GM12878 (cell line): ENCODE measurements at regions not wholly inside any gene's neighbourhood (a gene's known extent, or its start where the extent isn't known, plus 50 kb on each side); places are given as distances from the start of the nearest gene placed in this dataset.

Source experiments
- ATAC-seq: fragments of 200-7000 bp; cut with Tn5 transposase; 3 replicates; pipeline ENCODE4 v1.9.1; 2020; ENCODE audit warnings: mild to moderate bottlenecking, moderate library complexity
- BruUV-seq: library from RNA; stranded (reverse); fragments of 400-500 nt; replicated peaks from 2 replicates; lab custom pipeline; 2021; lab: Mats Ljungman, UMichigan
- CTCF ChIA-PET: fragments of 300-600 bp; sonication (Branson Sonifier 250); formaldehyde crosslinking; extraction: SDS; loops from one replicate; lab custom pipeline; 2021; ENCODE audit warnings: inconsistent platforms; lab: Yijun Ruan, JAX
- POLR2A ChIA-PET: fragments of 350-600 bp; formaldehyde crosslinking; extraction: SDS; loops from one replicate; lab custom pipeline; 2021; ENCODE audit warnings: inconsistent platforms; lab: Charles Lee
- RAD21 ChIA-PET: fragments of 300-600 bp; sonication (Branson Sonifier 250); formaldehyde crosslinking; loops from one replicate; lab custom pipeline; 2023; ENCODE audit warnings: antibody characterized with exemption; ENCODE audit not compliant: unreplicated experiment; lab: Charles Lee
- SMC1A ChIA-PET: fragments of 300-600 bp; sonication (Branson Sonifier 250); formaldehyde crosslinking; loops from one replicate; lab custom pipeline; 2023; ENCODE audit not compliant: unreplicated experiment, uncharacterized antibody; lab: Charles Lee
- DNase-seq: peaks from one replicate; pipeline ENCODE4 v3.0.0-alpha.2; 2011; ENCODE audit warnings: low read depth, low spot score
- FAIRE-seq: peaks from 3 replicates; lab custom pipeline; 2011; peaks lifted over from hg19 to GRCh38; lab: Jason Lieb, UNC
- H2AFZ ChIP-seq: 2 replicates; pipeline ENCODE4 v1.6.0; 2011; ENCODE audit warnings: low read depth, low read length, control low read depth; ENCODE audit not compliant: control insufficient read depth
- H3K27ac ChIP-seq: 2 replicates; pipeline ENCODE4 v1.5.1; 2011; ENCODE audit warnings: control low read depth; ENCODE audit not compliant: control insufficient read depth, insufficient read depth
- H3K27me3 ChIP-seq, 2 experiments: replicated peaks in 1 of 2; 2 replicates each; pipeline versions ENCODE4 v1.6.0 to v1.6.1; 2011; ENCODE audit warnings: low read length in 1 of 2; ENCODE audit not compliant: control insufficient read depth in 2 of 2, insufficient read depth in 2 of 2
- H3K36me3 ChIP-seq, 2 experiments: 2 replicates each; pipeline ENCODE4 v1.5.1; 2011; ENCODE audit warnings: low read length in 1 of 2; ENCODE audit not compliant: control insufficient read depth in 2 of 2, insufficient read depth in 2 of 2
- H3K4me1 ChIP-seq: 2 replicates; pipeline ENCODE4 v1.6.1; 2011; ENCODE audit warnings: mild to moderate bottlenecking, low read length, moderate library complexity, mixed read lengths; ENCODE audit not compliant: control insufficient read depth, insufficient read depth
- H3K4me2 ChIP-seq: 2 replicates; pipeline ENCODE4 v1.6.0; 2011; ENCODE audit warnings: control low read depth; ENCODE audit not compliant: control insufficient read depth, insufficient read depth
- H3K4me3 ChIP-seq: fragments of 200-600 bp; sonication (generic); 2 replicates; pipeline ENCODE4 v1.5.1; 2016
- H3K79me2 ChIP-seq: 2 replicates; pipeline ENCODE4 v1.6.0; 2011; ENCODE audit warnings: low read length; ENCODE audit not compliant: control insufficient read depth, insufficient read depth
- H3K9ac ChIP-seq: 2 replicates; pipeline ENCODE4 v1.8.0; 2011; ENCODE audit warnings: low read length, control low read depth, mixed read lengths; ENCODE audit not compliant: control insufficient read depth, insufficient read depth
- H3K9me3 ChIP-seq: replicated peaks from 3 replicates; pipeline ENCODE4 v1.5.1; 2011; ENCODE audit warnings: mild to moderate bottlenecking, low read length; ENCODE audit not compliant: control insufficient read depth, insufficient read depth
- H4K20me1 ChIP-seq: 2 replicates; pipeline ENCODE4 v1.6.0; 2011; ENCODE audit not compliant: control insufficient read depth, insufficient read depth
- HDAC2 ChIP-seq: fragments of 200-600 bp; sonication (generic); IDR thresholded peaks from 2 replicates; pipeline ENCODE4 v1.6.1; 2017
- RB1 ChIP-seq: fragments of 450-650 bp; formaldehyde crosslinking; IDR thresholded peaks from 2 replicates; pipeline ENCODE4 v1.6.1; 2017; ENCODE audit warnings: mild to moderate bottlenecking, borderline replicate concordance
- SMARCA5 ChIP-seq: fragments of 450-650 bp; IDR thresholded peaks from 2 replicates; pipeline ENCODE4 v1.6.1; 2017; ENCODE audit warnings: mild to moderate bottlenecking
- SMC3 ChIP-seq: IDR thresholded peaks from 2 replicates; pipeline ENCODE4 v1.6.1; 2011; ENCODE audit warnings: low read length, improper control_type of control experiment, borderline replicate concordance
- TAF1 ChIP-seq: IDR thresholded peaks from 2 replicates; pipeline ENCODE4 v1.6.1; 2011; ENCODE audit warnings: mild to moderate bottlenecking, low read depth, low read length, borderline replicate concordance
- in situ Hi-C: fragments of 300-500 bp; cut with MboI; formaldehyde crosslinking; loops from 9 replicates; pipeline ENCODE4 v1.14.3; 2018; ENCODE audit warnings: mixed read lengths
- intact Hi-C: fragments of 100-400 bp; cut with micrococcal nuclease; formaldehyde crosslinking; loops from one replicate; pipeline ENCODE4 v1.14.2; 2022; ENCODE audit not compliant: unreplicated experiment
- TF ChIP-seq, protein P1 (sequence below): fragments of 450-650 bp; IDR thresholded peaks from 2 replicates; pipeline ENCODE4 v1.6.1; 2017; ENCODE audit warnings: mild to moderate bottlenecking, moderate library complexity
- TF ChIP-seq, protein P2 (sequence below): IDR thresholded peaks from 2 replicates; pipeline ENCODE4 v1.6.1; 2012; ENCODE audit warnings: low read length, inconsistent platforms
- TF ChIP-seq, protein P3 (sequence below): IDR thresholded peaks from 2 replicates; pipeline ENCODE4 v1.6.1; 2011; ENCODE audit warnings: low read depth, low read length, improper control_type of control experiment, borderline replicate concordance
- TF ChIP-seq, protein P4 (sequence below): fragments of 450-650 bp; conservative IDR thresholded peaks from 2 replicates; pipeline ENCODE4 v1.6.1; 2017; ENCODE audit warnings: mild to moderate bottlenecking, moderate library complexity
- TF ChIP-seq, protein P5 (sequence below): fragments of 450-650 bp; formaldehyde crosslinking; IDR thresholded peaks from 2 replicates; pipeline ENCODE4 v1.4.0; 2022; ENCODE audit warnings: mild to moderate bottlenecking, moderate library complexity

DNA sequence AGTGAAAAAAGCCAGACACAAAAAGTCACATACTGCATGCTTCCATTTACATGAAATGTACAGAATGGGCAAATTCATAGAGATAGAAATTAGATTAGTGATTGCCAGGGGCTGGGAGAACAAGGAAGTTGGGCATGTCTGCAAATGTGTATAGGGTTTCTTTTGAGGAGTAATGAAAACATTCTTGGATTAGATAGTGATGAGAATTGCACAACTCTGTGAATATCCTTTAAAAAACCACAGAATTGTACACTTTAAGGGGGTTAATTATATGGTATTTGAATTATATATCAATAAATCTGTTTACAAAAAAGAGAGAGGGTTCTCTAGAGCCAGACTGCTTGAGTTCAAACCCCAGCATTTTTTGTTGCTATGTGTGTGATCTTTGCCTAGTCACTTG, 188.1 kb downstream of the CDC5L start:
- Histone ChIP-seq H3K4me1 (no peaks in the 10 kb centered on the region), H3K27me3 (no peaks in the 10 kb centered on the region; a peak in 1 of 4 replicates), H3K36me3 (no peaks in the 10 kb centered on the region), H3K9me3 (no peaks in the 10 kb centered on the region), H4K20me1 (no peaks in the 10 kb centered on the region), H3K4me2 (no peak overlapping the region), H3K27ac (no peak overlapping the region), H2AFZ (no peak overlapping the region), H3K9ac (no peak overlapping the region), H3K79me2 (no peaks in the 10 kb centered on the region), H3K4me3 (no peak overlapping the region)
- ChIA-PET CTCF (no interaction called here), POLR2A (no interaction called here), SMC1A (no interaction called here), RAD21 (no interaction called here)
- TF ChIP-seq, protein P1, sequence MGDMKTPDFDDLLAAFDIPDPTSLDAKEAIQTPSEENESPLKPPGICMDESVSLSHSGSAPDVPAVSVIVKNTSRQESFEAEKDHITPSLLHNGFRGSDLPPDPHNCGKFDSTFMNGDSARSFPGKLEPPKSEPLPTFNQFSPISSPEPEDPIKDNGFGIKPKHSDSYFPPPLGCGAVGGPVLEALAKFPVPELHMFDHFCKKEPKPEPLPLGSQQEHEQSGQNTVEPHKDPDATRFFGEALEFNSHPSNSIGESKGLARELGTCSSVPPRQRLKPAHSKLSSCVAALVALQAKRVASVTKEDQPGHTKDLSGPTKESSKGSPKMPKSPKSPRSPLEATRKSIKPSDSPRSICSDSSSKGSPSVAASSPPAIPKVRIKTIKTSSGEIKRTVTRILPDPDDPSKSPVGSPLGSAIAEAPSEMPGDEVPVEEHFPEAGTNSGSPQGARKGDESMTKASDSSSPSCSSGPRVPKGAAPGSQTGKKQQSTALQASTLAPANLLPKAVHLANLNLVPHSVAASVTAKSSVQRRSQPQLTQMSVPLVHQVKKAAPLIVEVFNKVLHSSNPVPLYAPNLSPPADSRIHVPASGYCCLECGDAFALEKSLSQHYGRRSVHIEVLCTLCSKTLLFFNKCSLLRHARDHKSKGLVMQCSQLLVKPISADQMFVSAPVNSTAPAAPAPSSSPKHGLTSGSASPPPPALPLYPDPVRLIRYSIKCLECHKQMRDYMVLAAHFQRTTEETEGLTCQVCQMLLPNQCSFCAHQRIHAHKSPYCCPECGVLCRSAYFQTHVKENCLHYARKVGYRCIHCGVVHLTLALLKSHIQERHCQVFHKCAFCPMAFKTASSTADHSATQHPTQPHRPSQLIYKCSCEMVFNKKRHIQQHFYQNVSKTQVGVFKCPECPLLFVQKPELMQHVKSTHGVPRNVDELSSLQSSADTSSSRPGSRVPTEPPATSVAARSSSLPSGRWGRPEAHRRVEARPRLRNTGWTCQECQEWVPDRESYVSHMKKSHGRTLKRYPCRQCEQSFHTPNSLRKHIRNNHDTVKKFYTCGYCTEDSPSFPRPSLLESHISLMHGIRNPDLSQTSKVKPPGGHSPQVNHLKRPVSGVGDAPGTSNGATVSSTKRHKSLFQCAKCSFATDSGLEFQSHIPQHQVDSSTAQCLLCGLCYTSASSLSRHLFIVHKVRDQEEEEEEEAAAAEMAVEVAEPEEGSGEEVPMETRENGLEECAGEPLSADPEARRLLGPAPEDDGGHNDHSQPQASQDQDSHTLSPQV = no peak
- TF ChIP-seq RB1 (no peak), SMC3 (no peak), TAF1 (no peak), HDAC2 (no peak), SMARCA5 (no peak)
- TF ChIP-seq, protein P2, sequence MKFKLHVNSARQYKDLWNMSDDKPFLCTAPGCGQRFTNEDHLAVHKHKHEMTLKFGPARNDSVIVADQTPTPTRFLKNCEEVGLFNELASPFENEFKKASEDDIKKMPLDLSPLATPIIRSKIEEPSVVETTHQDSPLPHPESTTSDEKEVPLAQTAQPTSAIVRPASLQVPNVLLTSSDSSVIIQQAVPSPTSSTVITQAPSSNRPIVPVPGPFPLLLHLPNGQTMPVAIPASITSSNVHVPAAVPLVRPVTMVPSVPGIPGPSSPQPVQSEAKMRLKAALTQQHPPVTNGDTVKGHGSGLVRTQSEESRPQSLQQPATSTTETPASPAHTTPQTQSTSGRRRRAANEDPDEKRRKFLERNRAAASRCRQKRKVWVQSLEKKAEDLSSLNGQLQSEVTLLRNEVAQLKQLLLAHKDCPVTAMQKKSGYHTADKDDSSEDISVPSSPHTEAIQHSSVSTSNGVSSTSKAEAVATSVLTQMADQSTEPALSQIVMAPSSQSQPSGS = no peak
- TF ChIP-seq, protein P3, sequence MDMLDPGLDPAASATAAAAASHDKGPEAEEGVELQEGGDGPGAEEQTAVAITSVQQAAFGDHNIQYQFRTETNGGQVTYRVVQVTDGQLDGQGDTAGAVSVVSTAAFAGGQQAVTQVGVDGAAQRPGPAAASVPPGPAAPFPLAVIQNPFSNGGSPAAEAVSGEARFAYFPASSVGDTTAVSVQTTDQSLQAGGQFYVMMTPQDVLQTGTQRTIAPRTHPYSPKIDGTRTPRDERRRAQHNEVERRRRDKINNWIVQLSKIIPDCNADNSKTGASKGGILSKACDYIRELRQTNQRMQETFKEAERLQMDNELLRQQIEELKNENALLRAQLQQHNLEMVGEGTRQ = no peak
- TF ChIP-seq, protein P4, sequence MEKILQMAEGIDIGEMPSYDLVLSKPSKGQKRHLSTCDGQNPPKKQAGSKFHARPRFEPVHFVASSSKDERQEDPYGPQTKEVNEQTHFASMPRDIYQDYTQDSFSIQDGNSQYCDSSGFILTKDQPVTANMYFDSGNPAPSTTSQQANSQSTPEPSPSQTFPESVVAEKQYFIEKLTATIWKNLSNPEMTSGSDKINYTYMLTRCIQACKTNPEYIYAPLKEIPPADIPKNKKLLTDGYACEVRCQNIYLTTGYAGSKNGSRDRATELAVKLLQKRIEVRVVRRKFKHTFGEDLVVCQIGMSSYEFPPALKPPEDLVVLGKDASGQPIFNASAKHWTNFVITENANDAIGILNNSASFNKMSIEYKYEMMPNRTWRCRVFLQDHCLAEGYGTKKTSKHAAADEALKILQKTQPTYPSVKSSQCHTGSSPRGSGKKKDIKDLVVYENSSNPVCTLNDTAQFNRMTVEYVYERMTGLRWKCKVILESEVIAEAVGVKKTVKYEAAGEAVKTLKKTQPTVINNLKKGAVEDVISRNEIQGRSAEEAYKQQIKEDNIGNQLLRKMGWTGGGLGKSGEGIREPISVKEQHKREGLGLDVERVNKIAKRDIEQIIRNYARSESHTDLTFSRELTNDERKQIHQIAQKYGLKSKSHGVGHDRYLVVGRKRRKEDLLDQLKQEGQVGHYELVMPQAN = no peak
- TF ChIP-seq, protein P5, sequence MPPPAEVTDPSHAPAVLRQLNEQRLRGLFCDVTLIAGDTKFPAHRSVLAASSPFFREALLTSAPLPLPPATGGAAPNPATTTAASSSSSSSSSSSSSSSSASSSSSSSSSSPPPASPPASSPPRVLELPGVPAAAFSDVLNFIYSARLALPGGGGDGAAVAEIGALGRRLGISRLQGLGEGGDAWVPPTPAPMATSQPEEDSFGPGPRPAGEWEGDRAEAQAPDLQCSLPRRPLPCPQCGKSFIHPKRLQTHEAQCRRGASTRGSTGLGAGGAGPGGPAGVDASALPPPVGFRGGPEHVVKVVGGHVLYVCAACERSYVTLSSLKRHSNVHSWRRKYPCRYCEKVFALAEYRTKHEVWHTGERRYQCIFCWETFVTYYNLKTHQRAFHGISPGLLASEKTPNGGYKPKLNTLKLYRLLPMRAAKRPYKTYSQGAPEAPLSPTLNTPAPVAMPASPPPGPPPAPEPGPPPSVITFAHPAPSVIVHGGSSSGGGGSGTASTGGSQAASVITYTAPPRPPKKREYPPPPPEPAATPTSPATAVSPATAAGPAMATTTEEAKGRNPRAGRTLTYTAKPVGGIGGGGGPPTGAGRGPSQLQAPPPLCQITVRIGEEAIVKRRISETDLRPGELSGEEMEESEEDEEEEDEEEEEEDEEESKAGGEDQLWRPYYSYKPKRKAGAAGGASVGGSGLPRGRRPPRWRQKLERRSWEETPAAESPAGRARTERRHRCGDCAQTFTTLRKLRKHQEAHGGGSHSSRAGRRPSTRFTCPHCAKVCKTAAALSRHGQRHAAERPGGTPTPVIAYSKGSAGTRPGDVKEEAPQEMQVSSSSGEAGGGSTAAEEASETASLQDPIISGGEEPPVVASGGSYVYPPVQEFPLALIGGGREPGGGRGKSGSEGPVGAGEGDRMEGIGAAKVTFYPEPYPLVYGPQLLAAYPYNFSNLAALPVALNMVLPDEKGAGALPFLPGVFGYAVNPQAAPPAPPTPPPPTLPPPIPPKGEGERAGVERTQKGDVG (CRISPR knock-in tag) = no peak
- DNase-seq (no peak), ATAC-seq (no peak), FAIRE-seq (no peak)
- intact Hi-C loops = no loop called here
- in situ Hi-C loops = no loop called here
- no TSS peak for BruUV-seq
